Spleen (tissue), 7 donors: ENCODE measurements at regions not wholly inside any gene's neighbourhood (a gene's known extent, or its start where the extent isn't known, plus 50 kb on each side); places are given as distances from the start of the nearest gene placed in this dataset.

Source experiments
- CTCF ChIP-seq, 11 experiments: fragments of 200-600 bp in 7 of 11; fragments of 450-650 bp in 4 of 11; sonication (generic) in 4 of 11; IDR thresholded peaks in 8 of 11; conservative IDR thresholded peaks in 3 of 11; 1 replicate in 7 of 11; 2 replicates in 4 of 11; pipeline versions ENCODE4 v1.4.0 to v1.8.0; 2016 to 2021; ENCODE audit warnings: antibody characterized with exemption in 11 of 11, inconsistent platforms in 4 of 11, mild to moderate bottlenecking in 1 of 11
- POLR2A ChIP-seq, 3 donors: fragments of 450-650 bp; IDR thresholded peaks; one replicate each; pipeline ENCODE4 v1.5.1; 2017; ENCODE audit warnings: antibody characterized with exemption in 3 of 3, mild to moderate bottlenecking in 1 of 3
- POLR2AphosphoS5 ChIP-seq, 3 donors: sonication (generic); formaldehyde crosslinking; IDR thresholded peaks; one replicate each; pipeline ENCODE4 v1.5.1; 2017; ENCODE audit warnings: antibody characterized with exemption in 3 of 3
- donor health status: DM: no; HTN: no; CAD: no; lungs with moderate emphysema.
- donor health status: DM: no; HTN: no; CAD: no.
- donor health status: DM: no; HTN: no; CAD: no.

GRCh38 chr7:15837306-15837950 is 150.9 kb upstream of the MEOX2 start:
- TF ChIP-seq CTCF (IDR thresholded peaks at IDR 0.05 in 8 of 11, conservative IDR thresholded peaks at IDR 0.05 in 3 of 11) (no peak), POLR2AphosphoS5 (IDR thresholded peaks at IDR 0.05) (no peak), POLR2A (IDR thresholded peaks at IDR 0.05) (no peak)
